ENCODE measurements at regions not wholly inside any gene's neighbourhood (a gene's known extent, or its start where the extent isn't known, plus 50 kb on each side); places are given as distances from the start of the nearest gene placed in this dataset.

DNA sequence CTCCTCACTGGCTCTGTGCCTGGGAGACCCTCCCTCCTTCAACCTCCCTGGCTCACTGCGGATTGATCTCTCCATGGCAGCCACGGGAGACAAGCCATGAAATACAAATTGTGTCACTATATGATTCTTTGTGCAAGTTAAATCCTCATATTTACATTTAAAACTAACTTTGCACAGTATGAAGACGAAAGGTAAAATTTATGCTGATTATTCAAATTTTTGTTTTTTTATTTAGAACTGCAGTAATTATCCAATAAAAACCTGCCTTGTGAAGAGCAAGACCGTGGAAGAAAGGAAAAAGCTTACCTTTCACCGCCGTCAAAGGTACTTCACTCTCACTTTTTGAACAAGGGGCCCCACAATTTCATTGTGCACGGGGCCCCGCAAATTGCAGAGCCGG, 436.9 kb downstream of the EIPR1 start:
- TF ChIP-seq, protein P1, sequence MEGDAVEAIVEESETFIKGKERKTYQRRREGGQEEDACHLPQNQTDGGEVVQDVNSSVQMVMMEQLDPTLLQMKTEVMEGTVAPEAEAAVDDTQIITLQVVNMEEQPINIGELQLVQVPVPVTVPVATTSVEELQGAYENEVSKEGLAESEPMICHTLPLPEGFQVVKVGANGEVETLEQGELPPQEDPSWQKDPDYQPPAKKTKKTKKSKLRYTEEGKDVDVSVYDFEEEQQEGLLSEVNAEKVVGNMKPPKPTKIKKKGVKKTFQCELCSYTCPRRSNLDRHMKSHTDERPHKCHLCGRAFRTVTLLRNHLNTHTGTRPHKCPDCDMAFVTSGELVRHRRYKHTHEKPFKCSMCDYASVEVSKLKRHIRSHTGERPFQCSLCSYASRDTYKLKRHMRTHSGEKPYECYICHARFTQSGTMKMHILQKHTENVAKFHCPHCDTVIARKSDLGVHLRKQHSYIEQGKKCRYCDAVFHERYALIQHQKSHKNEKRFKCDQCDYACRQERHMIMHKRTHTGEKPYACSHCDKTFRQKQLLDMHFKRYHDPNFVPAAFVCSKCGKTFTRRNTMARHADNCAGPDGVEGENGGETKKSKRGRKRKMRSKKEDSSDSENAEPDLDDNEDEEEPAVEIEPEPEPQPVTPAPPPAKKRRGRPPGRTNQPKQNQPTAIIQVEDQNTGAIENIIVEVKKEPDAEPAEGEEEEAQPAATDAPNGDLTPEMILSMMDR (IDR thresholded peaks at IDR 0.05) = no peak
- TF ChIP-seq POLR2A (IDR thresholded peaks at IDR 0.05) = no peak
